Osteoblast (primary cell): ENCODE measurements at regions not wholly inside any gene's neighbourhood (a gene's known extent, or its start where the extent isn't known, plus 50 kb on each side); places are given as distances from the start of the nearest gene placed in this dataset.

Experiments used
- DNase-seq: peaks from one replicate; pipeline ENCODE4 v3.0.0; 2011; ENCODE audit warnings: low spot score, mixed read lengths; ENCODE audit not compliant: insufficient read length; ENCODE audit errors: missing footprints
- H2AFZ ChIP-seq: 2 replicates; pipeline ENCODE4 v1.6.0; 2011; ENCODE audit warnings: mild to moderate bottlenecking, low read length
- H3K27ac ChIP-seq: 2 replicates; pipeline ENCODE4 v1.5.1; 2011; ENCODE audit warnings: mild to moderate bottlenecking, low read depth, low read length, moderate library complexity
- H3K27me3 ChIP-seq: 2 replicates; pipeline ENCODE4 v1.6.0; 2012; ENCODE audit warnings: mild to moderate bottlenecking, control low read depth, inconsistent platforms, low read length, moderate library complexity; ENCODE audit not compliant: insufficient read depth
- H3K36me3 ChIP-seq: 2 replicates; pipeline ENCODE4 v1.5.1; 2011; ENCODE audit warnings: mild to moderate bottlenecking, low read length, control low read depth, moderate library complexity; ENCODE audit not compliant: insufficient read depth
- H3K4me1 ChIP-seq: 2 replicates; pipeline ENCODE4 v1.5.1; 2011; ENCODE audit warnings: mild to moderate bottlenecking, low read length, control low read depth, moderate library complexity; ENCODE audit not compliant: insufficient read depth
- H3K4me2 ChIP-seq: 2 replicates; pipeline ENCODE4 v1.6.0; 2011; ENCODE audit warnings: mild to moderate bottlenecking, low read length; ENCODE audit not compliant: insufficient read depth
- H3K4me3 ChIP-seq: fragments of 200-600 bp; sonication (generic); 3 replicates; pipeline ENCODE4 v1.5.1; 2012; ENCODE audit warnings: mild to moderate bottlenecking, low read length, inconsistent platforms; ENCODE audit not compliant: insufficient read depth
- H3K79me2 ChIP-seq: 2 replicates; pipeline ENCODE4 v1.6.0; 2012; ENCODE audit warnings: mild to moderate bottlenecking, low read length, control low read depth, inconsistent platforms; ENCODE audit not compliant: insufficient read depth
- H3K9me3 ChIP-seq: 2 replicates; pipeline ENCODE4 v1.5.1; 2011; ENCODE audit warnings: low read depth, low read length, control low read depth
- H4K20me1 ChIP-seq: 2 replicates; pipeline ENCODE4 v1.6.0; 2012; ENCODE audit warnings: mild to moderate bottlenecking, low read length, control low read depth; ENCODE audit not compliant: insufficient read depth
- TF ChIP-seq, protein P1 (sequence below): IDR thresholded peaks from 2 replicates; pipeline ENCODE4 v1.5.1; 2011; ENCODE audit warnings: mild to moderate bottlenecking, low read depth, low read length, moderate library complexity; ENCODE audit errors: extremely low read depth

GRCh38 chr9:88280816-88281382 is 107.3 kb upstream of the SPIN1 start:
- Histone ChIP-seq H3K27ac (no peak overlapping the region), H3K79me2 (no peaks in the 10 kb centered on the region), H3K9me3 (no peaks in the 10 kb centered on the region), H4K20me1 (no peaks in the 10 kb centered on the region), H3K4me1 (no peaks in the 10 kb centered on the region), H3K4me2 (peak overlapping the region; percentile 8), H2AFZ (peak overlapping the region; percentile 36), H3K4me3 (no peak overlapping the region), H3K27me3 (no peaks in the 10 kb centered on the region), H3K36me3 (no peaks in the 10 kb centered on the region)
- TF ChIP-seq, protein P1, sequence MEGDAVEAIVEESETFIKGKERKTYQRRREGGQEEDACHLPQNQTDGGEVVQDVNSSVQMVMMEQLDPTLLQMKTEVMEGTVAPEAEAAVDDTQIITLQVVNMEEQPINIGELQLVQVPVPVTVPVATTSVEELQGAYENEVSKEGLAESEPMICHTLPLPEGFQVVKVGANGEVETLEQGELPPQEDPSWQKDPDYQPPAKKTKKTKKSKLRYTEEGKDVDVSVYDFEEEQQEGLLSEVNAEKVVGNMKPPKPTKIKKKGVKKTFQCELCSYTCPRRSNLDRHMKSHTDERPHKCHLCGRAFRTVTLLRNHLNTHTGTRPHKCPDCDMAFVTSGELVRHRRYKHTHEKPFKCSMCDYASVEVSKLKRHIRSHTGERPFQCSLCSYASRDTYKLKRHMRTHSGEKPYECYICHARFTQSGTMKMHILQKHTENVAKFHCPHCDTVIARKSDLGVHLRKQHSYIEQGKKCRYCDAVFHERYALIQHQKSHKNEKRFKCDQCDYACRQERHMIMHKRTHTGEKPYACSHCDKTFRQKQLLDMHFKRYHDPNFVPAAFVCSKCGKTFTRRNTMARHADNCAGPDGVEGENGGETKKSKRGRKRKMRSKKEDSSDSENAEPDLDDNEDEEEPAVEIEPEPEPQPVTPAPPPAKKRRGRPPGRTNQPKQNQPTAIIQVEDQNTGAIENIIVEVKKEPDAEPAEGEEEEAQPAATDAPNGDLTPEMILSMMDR = peak; percentile 42
- DNase-seq = peak; percentile 78

DNA sequence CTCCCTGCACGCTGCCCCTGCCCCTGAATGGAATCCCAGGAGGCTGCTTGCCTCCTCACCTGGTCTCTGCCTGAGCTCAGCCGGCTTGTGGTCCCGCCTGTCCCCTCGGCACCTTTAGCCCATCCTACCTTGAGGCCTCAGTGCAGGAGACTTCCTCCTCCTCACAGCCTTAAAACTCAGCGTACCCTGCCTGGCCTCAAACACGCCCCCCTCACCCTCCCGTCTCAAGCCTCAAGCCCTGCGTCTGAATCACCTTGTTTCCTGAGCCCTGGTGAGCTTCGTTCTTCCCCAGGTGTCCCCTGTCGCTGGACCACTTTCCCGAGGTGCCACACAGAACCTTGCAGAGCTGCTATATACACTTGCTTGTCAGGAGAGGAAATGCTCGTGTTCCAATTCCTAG is 110.2 kb upstream of the SPIN1 start:
- Histone ChIP-seq H3K4me1 (no peaks in the 10 kb centered on the region), H3K4me2 (no peak overlapping the region), H3K27me3 (no peaks in the 10 kb centered on the region), H3K27ac (no peak overlapping the region), H3K36me3 (no peaks in the 10 kb centered on the region), H2AFZ (no peak overlapping the region), H3K4me3 (no peak overlapping the region), H3K79me2 (no peaks in the 10 kb centered on the region), H3K9me3 (no peaks in the 10 kb centered on the region), H4K20me1 (no peaks in the 10 kb centered on the region)
- TF ChIP-seq, protein P1 = no peak
- DNase-seq = no peak

- Histone ChIP-seq H3K79me2 (no peaks in the 10 kb centered on the region), H4K20me1 (no peaks in the 10 kb centered on the region), H3K4me2 (no peak overlapping the region), H3K27me3 (no peaks in the 10 kb centered on the region), H3K4me3 (no peak overlapping the region), H3K36me3 (no peaks in the 10 kb centered on the region), H3K9me3 (no peaks in the 10 kb centered on the region), H3K4me1 (peaks cover 5% of the 10 kb centered on the region), H2AFZ (no peak overlapping the region), H3K27ac (no peak overlapping the region)
- DNase-seq = no peak
- TF ChIP-seq, protein P1 = no peak
These were observed 114.2 kb upstream of the SPIN1 start for GRCh38 chr9:88274078-88274477.

GRCh38 chr9:88272986-88273385 is 115.3 kb upstream of the SPIN1 start:
- Histone ChIP-seq H3K4me2 (no peak overlapping the region), H3K27ac (no peak overlapping the region), H3K4me1 (peaks cover 5% of the 10 kb centered on the region), H3K27me3 (no peaks in the 10 kb centered on the region), H2AFZ (peak overlapping the region; percentile 50), H3K4me3 (no peak overlapping the region), H4K20me1 (no peaks in the 10 kb centered on the region), H3K79me2 (no peaks in the 10 kb centered on the region), H3K9me3 (no peaks in the 10 kb centered on the region), H3K36me3 (no peaks in the 10 kb centered on the region)
- DNase-seq = no peak
- TF ChIP-seq, protein P1 = no peak
